ENCODE measurements at regions not wholly inside any gene's neighbourhood (a gene's known extent, or its start where the extent isn't known, plus 50 kb on each side); places are given as distances from the start of the nearest gene placed in this dataset.

DNA sequence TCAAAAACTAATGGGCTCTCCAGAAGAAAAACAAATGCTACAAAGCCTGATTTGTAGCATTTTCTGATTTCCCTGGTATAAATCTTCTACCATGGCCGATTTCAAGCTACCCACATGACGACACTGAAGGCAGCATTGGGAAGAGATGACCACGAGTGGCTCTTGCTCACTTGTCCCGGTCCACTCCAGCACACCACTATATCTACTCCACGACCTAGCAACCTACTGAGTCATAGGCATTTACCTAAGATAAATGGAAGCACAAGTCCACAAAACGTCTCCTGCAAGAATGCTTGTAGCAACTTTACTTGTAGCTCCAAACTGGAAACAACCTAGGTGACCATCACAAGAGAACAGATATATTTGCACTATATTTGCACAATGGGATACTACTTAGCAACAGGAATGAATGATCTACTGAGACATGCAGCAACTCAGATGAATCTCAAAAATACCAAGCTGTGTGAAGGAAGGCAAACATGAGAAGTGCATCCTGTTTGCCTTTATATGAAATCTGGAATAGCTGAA lies 60.8 kb upstream of the HES1 start:
- DNase-seq (ENCODE audit: low spot score): no peak
- no peaks in the 10 kb centered on the region for H3K27me3 ChIP-seq (replicated peaks; ENCODE audit: insufficient read depth)
- H3K4me3 ChIP-seq: no peak overlapping the region
- TF ChIP-seq POLR2A (IDR thresholded peaks at IDR 0.05) (no peak), POLR2AphosphoS5 (IDR thresholded peaks at IDR 0.05) (no peak)
- TF ChIP-seq, protein P1, sequence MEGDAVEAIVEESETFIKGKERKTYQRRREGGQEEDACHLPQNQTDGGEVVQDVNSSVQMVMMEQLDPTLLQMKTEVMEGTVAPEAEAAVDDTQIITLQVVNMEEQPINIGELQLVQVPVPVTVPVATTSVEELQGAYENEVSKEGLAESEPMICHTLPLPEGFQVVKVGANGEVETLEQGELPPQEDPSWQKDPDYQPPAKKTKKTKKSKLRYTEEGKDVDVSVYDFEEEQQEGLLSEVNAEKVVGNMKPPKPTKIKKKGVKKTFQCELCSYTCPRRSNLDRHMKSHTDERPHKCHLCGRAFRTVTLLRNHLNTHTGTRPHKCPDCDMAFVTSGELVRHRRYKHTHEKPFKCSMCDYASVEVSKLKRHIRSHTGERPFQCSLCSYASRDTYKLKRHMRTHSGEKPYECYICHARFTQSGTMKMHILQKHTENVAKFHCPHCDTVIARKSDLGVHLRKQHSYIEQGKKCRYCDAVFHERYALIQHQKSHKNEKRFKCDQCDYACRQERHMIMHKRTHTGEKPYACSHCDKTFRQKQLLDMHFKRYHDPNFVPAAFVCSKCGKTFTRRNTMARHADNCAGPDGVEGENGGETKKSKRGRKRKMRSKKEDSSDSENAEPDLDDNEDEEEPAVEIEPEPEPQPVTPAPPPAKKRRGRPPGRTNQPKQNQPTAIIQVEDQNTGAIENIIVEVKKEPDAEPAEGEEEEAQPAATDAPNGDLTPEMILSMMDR (IDR thresholded peaks at IDR 0.05): no peak
- intact Hi-C loops (cut with DNase I): no loop called here
- no peaks in the 10 kb centered on the region for H3K4me1 ChIP-seq (replicated peaks)
- no peaks in the 10 kb centered on the region for H3K9me3 ChIP-seq
- no peak overlapping the region for H3K27ac ChIP-seq
- no peaks in the 10 kb centered on the region for H3K36me3 ChIP-seq
- WGBS: 84% methylated on average over 6 of the region's 6 CpGs

GRCh38 chr3:194075802-194076460 lies 60.0 kb upstream of the HES1 start:
- H3K36me3 ChIP-seq: no peaks in the 10 kb centered on the region
- no peak for TF ChIP-seq POLR2A (IDR thresholded peaks at IDR 0.05)
- TF ChIP-seq, protein P1 (IDR thresholded peaks at IDR 0.05): no peak
- no peak for TF ChIP-seq POLR2AphosphoS5 (IDR thresholded peaks at IDR 0.05)
- no peak overlapping the region for H3K4me3 ChIP-seq
- H3K4me1 ChIP-seq (replicated peaks): no peaks in the 10 kb centered on the region
- H3K9me3 ChIP-seq: no peaks in the 10 kb centered on the region
- H3K27me3 ChIP-seq (replicated peaks; ENCODE audit: insufficient read depth): no peaks in the 10 kb centered on the region
- no peak overlapping the region for H3K27ac ChIP-seq
- DNase-seq (ENCODE audit: low spot score): no peak
- intact Hi-C loops (cut with DNase I): no loop called here
- WGBS: 82% methylated on average over 6 of the region's 6 CpGs

- Histone ChIP-seq H3K4me3 (no peak overlapping the region), H3K27me3 (replicated peaks; ENCODE audit: insufficient read depth) (no peaks in the 10 kb centered on the region), H3K36me3 (no peaks in the 10 kb centered on the region), H3K9me3 (no peaks in the 10 kb centered on the region), H3K27ac (no peak overlapping the region), H3K4me1 (replicated peaks) (no peaks in the 10 kb centered on the region)
- intact Hi-C loops (cut with DNase I): no loop called here
- TF ChIP-seq POLR2A (IDR thresholded peaks at IDR 0.05) (no peak), POLR2AphosphoS5 (IDR thresholded peaks at IDR 0.05) (no peak)
- TF ChIP-seq, protein P1 (IDR thresholded peaks at IDR 0.05): no peak
- DNase-seq (ENCODE audit: low spot score): no peak
- WGBS: 89% methylated on average over 7 of the region's 7 CpGs
These were observed 59.5 kb upstream of the HES1 start for GRCh38 chr3:194076475-194076874.

DNA sequence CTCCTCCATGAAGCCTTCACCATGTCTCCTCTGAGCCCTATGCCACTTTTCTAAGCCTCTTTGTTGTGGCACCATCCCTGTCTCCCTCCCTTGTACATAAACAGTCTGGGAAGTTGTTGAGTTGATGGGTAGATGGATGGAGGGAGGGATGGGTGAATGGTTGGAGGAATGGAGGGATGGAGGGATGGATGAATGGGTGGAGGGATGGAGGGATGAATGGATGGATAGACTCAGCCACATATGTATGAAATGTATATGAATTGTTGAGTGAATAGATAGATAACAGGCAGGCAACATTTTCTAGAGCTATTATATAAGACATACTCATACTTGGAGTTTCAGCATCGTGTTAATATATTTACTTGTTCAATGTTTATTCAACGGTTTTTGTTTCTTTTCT lies 58.3 kb upstream of the HES1 start:
- WGBS: 64% methylated on average over 2 of the region's 2 CpGs
- no peaks in the 10 kb centered on the region for H3K4me1 ChIP-seq (replicated peaks)
- H3K36me3 ChIP-seq: no peaks in the 10 kb centered on the region
- TF ChIP-seq POLR2AphosphoS5 (IDR thresholded peaks at IDR 0.05) (no peak), POLR2A (IDR thresholded peaks at IDR 0.05) (no peak)
- TF ChIP-seq, protein P1 (IDR thresholded peaks at IDR 0.05): no peak
- H3K27ac ChIP-seq: no peak overlapping the region
- DNase-seq (ENCODE audit: low spot score): no peak
- intact Hi-C loops (cut with DNase I): no loop called here
- H3K27me3 ChIP-seq (replicated peaks; ENCODE audit: insufficient read depth): no peaks in the 10 kb centered on the region
- no peak overlapping the region for H3K4me3 ChIP-seq
- no peaks in the 10 kb centered on the region for H3K9me3 ChIP-seq

Data from prostate gland (tissue), 2 donors.